ENCODE measurements at regions not wholly inside any gene's neighbourhood (a gene's known extent, or its start where the extent isn't known, plus 50 kb on each side); places are given as distances from the start of the nearest gene placed in this dataset.

DNA sequence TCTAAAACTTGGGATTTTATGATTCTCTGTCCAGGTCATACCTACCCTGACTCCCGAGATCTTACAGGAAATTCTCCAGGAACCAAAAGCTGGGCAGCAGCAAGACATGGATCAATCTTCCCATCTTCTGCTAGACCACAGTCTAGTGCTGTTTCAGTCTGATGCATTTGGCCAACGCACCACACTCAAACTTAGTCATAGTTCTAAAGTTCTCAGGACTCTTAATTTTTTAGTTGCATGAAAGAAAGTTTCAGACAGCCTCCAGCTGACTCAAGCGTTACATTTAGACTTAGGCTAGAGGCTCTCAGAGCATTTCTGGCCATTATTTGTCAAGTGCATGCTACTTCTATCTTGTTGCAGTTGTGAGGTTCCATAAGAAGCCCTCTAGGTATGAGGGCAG, 230.1 kb upstream of the CCDC150 start:
- no peak for DNase-seq
- TF ChIP-seq, protein P1, sequence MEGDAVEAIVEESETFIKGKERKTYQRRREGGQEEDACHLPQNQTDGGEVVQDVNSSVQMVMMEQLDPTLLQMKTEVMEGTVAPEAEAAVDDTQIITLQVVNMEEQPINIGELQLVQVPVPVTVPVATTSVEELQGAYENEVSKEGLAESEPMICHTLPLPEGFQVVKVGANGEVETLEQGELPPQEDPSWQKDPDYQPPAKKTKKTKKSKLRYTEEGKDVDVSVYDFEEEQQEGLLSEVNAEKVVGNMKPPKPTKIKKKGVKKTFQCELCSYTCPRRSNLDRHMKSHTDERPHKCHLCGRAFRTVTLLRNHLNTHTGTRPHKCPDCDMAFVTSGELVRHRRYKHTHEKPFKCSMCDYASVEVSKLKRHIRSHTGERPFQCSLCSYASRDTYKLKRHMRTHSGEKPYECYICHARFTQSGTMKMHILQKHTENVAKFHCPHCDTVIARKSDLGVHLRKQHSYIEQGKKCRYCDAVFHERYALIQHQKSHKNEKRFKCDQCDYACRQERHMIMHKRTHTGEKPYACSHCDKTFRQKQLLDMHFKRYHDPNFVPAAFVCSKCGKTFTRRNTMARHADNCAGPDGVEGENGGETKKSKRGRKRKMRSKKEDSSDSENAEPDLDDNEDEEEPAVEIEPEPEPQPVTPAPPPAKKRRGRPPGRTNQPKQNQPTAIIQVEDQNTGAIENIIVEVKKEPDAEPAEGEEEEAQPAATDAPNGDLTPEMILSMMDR (conservative IDR thresholded peaks at IDR 0.05): no peak
- Histone ChIP-seq H3K79me2 (ENCODE audit: insufficient read depth, low read length) (no peaks in the 10 kb centered on the region), H3K4me2 (ENCODE audit: insufficient read depth, insufficient read length, low read length) (no peak overlapping the region), H3K27ac (ENCODE audit: insufficient read length, low read depth, low read length) (no peak overlapping the region), H2BK5ac (ENCODE audit: insufficient read length, low read length) (no peak overlapping the region), H3K18ac (ENCODE audit: insufficient read length, low read depth, low read length) (no peak overlapping the region), H3T11ph (ENCODE audit: low read length) (no peak overlapping the region), H4K20me1 (ENCODE audit: control insufficient read depth, insufficient read depth, insufficient read length) (no peaks in the 10 kb centered on the region), H3K9ac (ENCODE audit: extremely low read depth, insufficient read length, low read length) (no peak overlapping the region), H2AK5ac (ENCODE audit: insufficient read length, low read length) (no peak overlapping the region), H3K4ac (ENCODE audit: low read depth, low read length) (no peak overlapping the region), H3K9me3 (ENCODE audit: control insufficient read depth, low read depth, low read length) (no peaks in the 10 kb centered on the region), H3K4me1 (ENCODE audit: insufficient read depth, low read length) (no peaks in the 10 kb centered on the region), H4K91ac (ENCODE audit: insufficient read length, low read depth, low read length) (no peak overlapping the region), H3K23me2 (ENCODE audit: insufficient read length, low read depth, low read length, poor library complexity, severe bottlenecking) (no peaks in the 10 kb centered on the region), H2BK12ac (ENCODE audit: insufficient read length, low read depth, low read length) (no peak overlapping the region), H3K23ac (ENCODE audit: insufficient read length, low read depth, low read length) (no peak overlapping the region), H2BK20ac (ENCODE audit: low read depth, low read length, poor library complexity, severe bottlenecking) (no peak overlapping the region), H3K79me1 (ENCODE audit: insufficient read depth, low read depth, low read length, poor library complexity, severe bottlenecking) (no peaks in the 10 kb centered on the region), H2BK15ac (ENCODE audit: low read depth, low read length) (no peak overlapping the region), H4K8ac (replicated peaks; ENCODE audit: insufficient read length, low read depth, low read length) (no peak overlapping the region), H3K56ac (ENCODE audit: insufficient read length, low read depth, low read length) (no peak overlapping the region), H3K27me3 (ENCODE audit: insufficient read depth, low read length) (no peaks in the 10 kb centered on the region), H2AFZ (ENCODE audit: low read length) (no peak overlapping the region), H3K14ac (ENCODE audit: insufficient read depth, low read length) (no peak overlapping the region), H4K5ac (ENCODE audit: insufficient read length, low read depth, low read length) (no peak overlapping the region), H2BK120ac (ENCODE audit: low read depth, low read length, poor library complexity, severe bottlenecking) (no peak overlapping the region)
- Mint-ChIP-seq H3K9me3 (no peaks in the 10 kb centered on the region; a peak in 1 of 5 replicates), H3K4me3 (no peak overlapping the region), H3K27ac (no peak overlapping the region), H3K4me1 (no peaks in the 10 kb centered on the region), H3K36me3 (ENCODE audit: insufficient read depth in 1 of 3, low read depth in 3 of 3) (no peaks in the 10 kb centered on the region), H3K27me3 (ENCODE audit: low read depth) (no peaks in the 10 kb centered on the region)
- no CpG with 5 or more reads among the region's 3 CpGs for WGBS (ENCODE audit: extremely low coverage, insufficient read length, low lambda C conversion rate)

Measured in H9 (cell line).